A549 (cell line): ENCODE measurements at regions not wholly inside any gene's neighbourhood (a gene's known extent, or its start where the extent isn't known, plus 50 kb on each side); places are given as distances from the start of the nearest gene placed in this dataset.

Source experiments
- EP300 ChIP-seq, 2 experiments: fragments of >200 bp; sonication (Bioruptor Twin); formaldehyde crosslinking; IDR thresholded peaks; 2 replicates in 1 of 2; 3 replicates in 1 of 2; pipeline ENCODE4 v1.6.1; 2016 to 2017
- JUNB ChIP-seq: fragments of >200 bp; sonication (Bioruptor Twin); formaldehyde crosslinking; IDR thresholded peaks from 2 replicates; pipeline ENCODE4 v1.6.1; 2016
- MYC ChIP-seq: IDR thresholded peaks from 2 replicates; pipeline ENCODE4 v1.6.1; 2012; ENCODE audit warnings: mild to moderate bottlenecking, inconsistent platforms, low read length, improper control_type of control experiment, borderline replicate concordance
- NFE2L2 ChIP-seq: fragments of 150-350 bp; conservative IDR thresholded peaks from 2 replicates; pipeline ENCODE4 v1.6.1; 2014; ENCODE audit warnings: low read length
- POLR2A ChIP-seq: IDR thresholded peaks from 2 replicates; pipeline ENCODE4 v1.6.1; 2012; ENCODE audit warnings: mild to moderate bottlenecking, low read length
- RAD21 ChIP-seq, 2 experiments: fragments of >200 bp in 1 of 2; sonication (Bioruptor Twin) in 1 of 2; formaldehyde crosslinking in 1 of 2; IDR thresholded peaks in 1 of 2; conservative IDR thresholded peaks in 1 of 2; 2 replicates in 1 of 2; 3 replicates in 1 of 2; pipeline ENCODE4 v1.6.1; 2012 to 2018; ENCODE audit warnings: inconsistent platforms in 1 of 2
- TF ChIP-seq, protein P1 (sequence below): fragments of >200 bp; sonication (Bioruptor Twin); formaldehyde crosslinking; IDR thresholded peaks from 3 replicates; pipeline ENCODE4 v1.5.1; 2016
- TF ChIP-seq, protein P2 (sequence below): IDR thresholded peaks from 2 replicates; pipeline ENCODE4 v1.6.1; 2012

DNA sequence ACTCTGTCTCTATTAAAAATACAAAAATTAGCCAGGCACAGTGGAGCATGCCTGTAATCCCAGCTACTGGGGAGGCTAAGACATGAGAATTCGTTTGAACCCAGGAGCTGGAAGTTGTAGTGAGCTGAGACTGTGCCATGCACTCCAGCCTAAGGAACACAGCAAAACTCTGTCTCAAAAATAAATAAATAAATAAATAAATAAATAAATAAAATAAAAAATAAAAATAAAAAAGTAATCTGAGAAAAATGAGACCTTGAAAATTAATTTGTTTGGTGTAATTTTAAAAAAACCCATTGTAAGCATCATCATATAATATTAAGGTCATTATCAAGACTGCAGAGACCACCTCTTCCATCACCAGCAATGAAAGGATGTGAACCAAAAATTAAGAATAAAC, 997.1 kb downstream of the CDH18 start:
- TF ChIP-seq, protein P1, sequence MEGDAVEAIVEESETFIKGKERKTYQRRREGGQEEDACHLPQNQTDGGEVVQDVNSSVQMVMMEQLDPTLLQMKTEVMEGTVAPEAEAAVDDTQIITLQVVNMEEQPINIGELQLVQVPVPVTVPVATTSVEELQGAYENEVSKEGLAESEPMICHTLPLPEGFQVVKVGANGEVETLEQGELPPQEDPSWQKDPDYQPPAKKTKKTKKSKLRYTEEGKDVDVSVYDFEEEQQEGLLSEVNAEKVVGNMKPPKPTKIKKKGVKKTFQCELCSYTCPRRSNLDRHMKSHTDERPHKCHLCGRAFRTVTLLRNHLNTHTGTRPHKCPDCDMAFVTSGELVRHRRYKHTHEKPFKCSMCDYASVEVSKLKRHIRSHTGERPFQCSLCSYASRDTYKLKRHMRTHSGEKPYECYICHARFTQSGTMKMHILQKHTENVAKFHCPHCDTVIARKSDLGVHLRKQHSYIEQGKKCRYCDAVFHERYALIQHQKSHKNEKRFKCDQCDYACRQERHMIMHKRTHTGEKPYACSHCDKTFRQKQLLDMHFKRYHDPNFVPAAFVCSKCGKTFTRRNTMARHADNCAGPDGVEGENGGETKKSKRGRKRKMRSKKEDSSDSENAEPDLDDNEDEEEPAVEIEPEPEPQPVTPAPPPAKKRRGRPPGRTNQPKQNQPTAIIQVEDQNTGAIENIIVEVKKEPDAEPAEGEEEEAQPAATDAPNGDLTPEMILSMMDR = no peak
- TF ChIP-seq MYC (no peak), EP300 (IDR thresholded peaks at IDR 0.05) (no peak), NFE2L2 (no peak), JUNB (no peak), POLR2A (no peak), RAD21 (conservative IDR thresholded peaks at IDR 0.05 in 1 of 2, IDR thresholded peaks at IDR 0.05 in 1 of 2) (no peak)
- TF ChIP-seq, protein P2, sequence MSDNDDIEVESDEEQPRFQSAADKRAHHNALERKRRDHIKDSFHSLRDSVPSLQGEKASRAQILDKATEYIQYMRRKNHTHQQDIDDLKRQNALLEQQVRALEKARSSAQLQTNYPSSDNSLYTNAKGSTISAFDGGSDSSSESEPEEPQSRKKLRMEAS = no peak
